Retinal pigment epithelial cell (primary cell): ENCODE measurements at regions not wholly inside any gene's neighbourhood (a gene's known extent, or its start where the extent isn't known, plus 50 kb on each side); places are given as distances from the start of the nearest gene placed in this dataset.
"Not testable (repeated sequence)": the region's sequence is repeated elsewhere in the genome, so short reads cannot be mapped to it uniquely, and the experiment has no call there.

Experiments
- DNase-seq: peaks from one replicate; pipeline ENCODE4 v3.0.0-alpha.2; 2010; ENCODE audit warnings: low read depth
- H3K4me3 ChIP-seq: 2 replicates; pipeline ENCODE4 v1.5.1; 2011; ENCODE audit warnings: mild to moderate bottlenecking, low read length, control low read depth, moderate library complexity
- TF ChIP-seq, protein P1 (sequence below): conservative IDR thresholded peaks from 2 replicates; pipeline ENCODE4 v1.5.1; 2011; ENCODE audit warnings: low read depth, low read length, control low read depth, inconsistent platforms

DNA sequence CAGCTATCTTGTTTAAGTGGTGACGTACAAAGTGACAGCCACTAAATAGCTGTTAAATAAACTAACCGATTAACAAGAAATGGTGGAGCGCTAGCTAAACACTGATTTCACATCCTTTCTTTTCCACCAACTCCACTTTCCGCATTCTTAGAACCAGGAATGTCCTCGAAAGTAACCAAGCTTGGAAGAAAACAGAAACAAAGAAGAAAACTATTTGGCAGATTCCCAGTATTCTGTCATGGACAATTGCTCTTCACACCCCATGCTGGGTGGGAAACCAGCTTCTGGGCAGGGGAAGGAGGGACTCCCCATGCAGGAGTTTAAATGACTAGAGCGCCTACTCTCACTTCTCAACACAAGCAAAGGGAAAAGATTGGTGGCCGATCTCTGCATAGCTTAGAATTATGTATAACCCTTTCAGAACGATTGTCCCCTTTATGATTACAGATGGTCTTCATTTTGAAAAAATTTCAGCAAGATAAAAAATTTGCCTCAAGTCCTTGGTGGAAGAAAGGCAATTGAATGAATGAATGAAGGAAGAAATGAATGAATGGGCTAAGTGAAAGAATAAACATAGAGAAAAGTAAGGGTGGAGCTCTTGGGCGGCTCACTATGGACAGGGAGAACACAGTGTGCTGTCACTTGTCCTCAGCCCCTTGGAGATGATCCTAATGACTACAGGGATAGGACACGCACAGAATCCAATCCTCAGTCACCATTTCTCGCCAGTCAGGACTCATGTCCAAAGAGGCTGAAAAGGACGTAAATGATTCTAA, 148.7 kb upstream of the NEDD9 start:
- TF ChIP-seq, protein P1, sequence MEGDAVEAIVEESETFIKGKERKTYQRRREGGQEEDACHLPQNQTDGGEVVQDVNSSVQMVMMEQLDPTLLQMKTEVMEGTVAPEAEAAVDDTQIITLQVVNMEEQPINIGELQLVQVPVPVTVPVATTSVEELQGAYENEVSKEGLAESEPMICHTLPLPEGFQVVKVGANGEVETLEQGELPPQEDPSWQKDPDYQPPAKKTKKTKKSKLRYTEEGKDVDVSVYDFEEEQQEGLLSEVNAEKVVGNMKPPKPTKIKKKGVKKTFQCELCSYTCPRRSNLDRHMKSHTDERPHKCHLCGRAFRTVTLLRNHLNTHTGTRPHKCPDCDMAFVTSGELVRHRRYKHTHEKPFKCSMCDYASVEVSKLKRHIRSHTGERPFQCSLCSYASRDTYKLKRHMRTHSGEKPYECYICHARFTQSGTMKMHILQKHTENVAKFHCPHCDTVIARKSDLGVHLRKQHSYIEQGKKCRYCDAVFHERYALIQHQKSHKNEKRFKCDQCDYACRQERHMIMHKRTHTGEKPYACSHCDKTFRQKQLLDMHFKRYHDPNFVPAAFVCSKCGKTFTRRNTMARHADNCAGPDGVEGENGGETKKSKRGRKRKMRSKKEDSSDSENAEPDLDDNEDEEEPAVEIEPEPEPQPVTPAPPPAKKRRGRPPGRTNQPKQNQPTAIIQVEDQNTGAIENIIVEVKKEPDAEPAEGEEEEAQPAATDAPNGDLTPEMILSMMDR, result no peak
- H3K4me3 ChIP-seq, result no peak overlapping the region
- DNase-seq, result no peak

DNA sequence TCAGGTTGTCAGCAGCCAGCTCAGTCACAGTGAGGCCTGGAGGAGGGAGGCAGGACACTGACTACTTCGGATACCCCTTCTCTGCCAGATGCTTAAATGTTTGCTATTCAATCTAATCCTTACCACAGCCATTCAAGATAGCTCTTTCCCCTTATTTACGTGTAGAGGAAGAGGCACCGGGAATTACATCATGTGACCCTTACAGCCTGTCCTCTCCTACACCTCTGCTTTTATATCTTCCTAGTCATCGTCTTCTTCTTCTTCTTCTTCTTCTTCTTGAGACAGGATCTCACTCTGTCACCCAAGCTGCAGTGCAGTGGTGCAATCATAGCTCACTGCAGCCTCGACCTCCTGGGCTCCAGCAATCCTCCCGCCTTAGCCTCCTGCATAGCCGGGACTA, 148.1 kb upstream of the NEDD9 start:
- no peak overlapping the region for H3K4me3 ChIP-seq
- TF ChIP-seq, protein P1, result no peak

DNA sequence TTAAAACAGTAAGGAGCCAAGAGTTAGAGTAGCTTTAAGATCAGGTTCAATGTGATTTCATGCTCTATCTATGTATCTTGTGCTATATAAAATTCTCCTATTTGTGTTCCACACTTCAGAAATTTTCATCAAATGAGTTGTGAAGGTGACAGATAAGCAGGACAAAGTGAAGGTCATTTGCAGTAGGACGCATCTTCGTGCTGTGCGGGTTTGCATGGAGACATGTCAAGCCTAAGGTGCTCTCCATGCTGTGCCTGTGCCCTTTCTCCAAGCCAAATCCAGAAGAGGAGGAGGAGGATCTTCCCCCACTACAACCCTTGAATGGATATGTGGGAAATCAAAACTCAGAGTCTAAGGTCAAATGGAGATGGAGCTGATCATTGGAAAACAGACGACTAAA, 147.3 kb upstream of the NEDD9 start:
- H3K4me3 ChIP-seq, result no peak overlapping the region
- DNase-seq, result no peak
- TF ChIP-seq, protein P1, result no peak

More for the DNA sequence above, 148.1 kb upstream of the NEDD9 start:
- DNase-seq, result no peak

DNA sequence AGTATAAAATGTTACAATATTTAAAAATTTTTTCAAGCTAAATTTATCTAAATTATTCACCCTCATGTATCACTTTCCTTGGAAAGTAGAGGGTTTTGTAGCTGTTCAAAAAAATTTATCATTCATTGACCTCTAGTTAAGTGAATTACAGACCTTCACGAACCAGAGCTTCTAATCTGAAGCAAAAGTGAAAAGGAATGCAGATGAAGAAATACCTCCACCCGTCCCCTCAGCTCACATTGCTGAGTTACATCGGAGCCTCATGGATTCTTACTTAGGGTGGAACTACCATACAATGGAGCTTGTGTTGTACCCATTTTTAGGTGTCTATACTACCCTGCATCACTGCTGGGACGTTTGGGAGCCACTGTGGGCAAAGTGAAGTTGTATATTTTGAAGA, 146.2 kb upstream of the NEDD9 start:
- TF ChIP-seq, protein P1, result no peak
- H3K4me3 ChIP-seq, result no peak overlapping the region
- no peak for DNase-seq

DNA sequence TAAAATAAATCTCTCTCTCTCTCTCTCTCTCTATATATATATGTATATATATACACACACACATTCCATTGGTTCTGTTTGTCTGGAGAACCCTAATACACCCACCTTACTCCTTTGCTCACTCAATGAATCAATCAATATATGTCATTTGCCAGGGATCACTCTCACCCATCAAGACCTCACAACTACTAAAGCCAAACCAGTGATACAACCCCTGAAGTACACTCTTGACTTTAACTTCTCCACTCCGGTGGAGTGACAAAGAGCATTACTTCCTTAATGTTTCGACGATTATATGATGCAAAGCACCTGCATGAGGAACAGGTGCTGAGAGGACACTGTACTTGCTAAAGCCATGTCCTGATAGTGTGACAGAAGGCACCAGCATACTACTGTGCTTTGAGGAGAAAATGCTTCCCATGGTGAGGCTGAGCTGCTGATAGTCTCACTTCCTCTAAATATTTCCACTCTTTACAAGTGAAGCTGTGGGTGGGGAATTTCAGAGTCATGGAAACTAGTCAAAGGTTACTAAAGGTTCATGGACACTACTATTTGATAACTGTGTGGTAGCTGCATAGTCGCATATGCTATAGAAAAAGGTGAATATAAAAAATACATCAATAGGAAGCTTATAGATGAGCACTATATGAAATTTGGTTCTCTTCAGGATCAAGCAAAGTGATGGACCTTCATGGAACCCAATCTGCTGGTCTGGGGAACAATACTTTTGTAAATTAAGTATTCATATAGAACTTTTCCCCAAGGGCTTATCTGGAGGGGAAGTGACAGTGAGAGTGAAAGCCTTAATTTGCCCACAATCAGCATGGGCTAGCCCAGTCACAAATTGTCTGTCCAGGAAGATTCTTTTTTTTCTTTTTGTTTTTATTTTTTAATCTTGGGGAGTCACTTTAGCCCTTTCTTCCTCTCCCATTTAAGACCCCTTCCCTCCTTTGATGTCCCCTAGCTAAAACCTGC, 141.9 kb upstream of the NEDD9 start:
- no peak overlapping the region for H3K4me3 ChIP-seq
- no peak for DNase-seq
- TF ChIP-seq, protein P1, result no peak

DNA sequence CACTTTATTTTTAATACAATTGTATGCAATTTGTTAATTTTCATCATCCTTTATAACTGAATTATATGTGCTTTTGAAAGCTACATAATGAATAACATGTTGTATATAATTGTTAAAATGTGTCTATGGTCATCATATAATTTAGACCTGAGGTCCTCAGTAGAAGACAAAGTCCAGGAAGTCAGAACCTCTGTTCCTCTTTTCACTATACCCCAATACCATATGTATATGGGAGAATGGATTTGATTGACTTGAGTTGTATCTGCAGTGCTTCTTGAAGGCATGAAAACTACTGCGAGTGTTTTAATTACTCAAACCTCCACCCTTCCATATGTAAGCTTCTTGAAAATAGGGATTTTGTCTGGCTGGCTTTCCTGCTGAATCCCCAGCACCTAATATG, 140.7 kb upstream of the NEDD9 start:
- H3K4me3 ChIP-seq, result no peak overlapping the region
- TF ChIP-seq, protein P1, result no peak
- no peak for DNase-seq

DNA sequence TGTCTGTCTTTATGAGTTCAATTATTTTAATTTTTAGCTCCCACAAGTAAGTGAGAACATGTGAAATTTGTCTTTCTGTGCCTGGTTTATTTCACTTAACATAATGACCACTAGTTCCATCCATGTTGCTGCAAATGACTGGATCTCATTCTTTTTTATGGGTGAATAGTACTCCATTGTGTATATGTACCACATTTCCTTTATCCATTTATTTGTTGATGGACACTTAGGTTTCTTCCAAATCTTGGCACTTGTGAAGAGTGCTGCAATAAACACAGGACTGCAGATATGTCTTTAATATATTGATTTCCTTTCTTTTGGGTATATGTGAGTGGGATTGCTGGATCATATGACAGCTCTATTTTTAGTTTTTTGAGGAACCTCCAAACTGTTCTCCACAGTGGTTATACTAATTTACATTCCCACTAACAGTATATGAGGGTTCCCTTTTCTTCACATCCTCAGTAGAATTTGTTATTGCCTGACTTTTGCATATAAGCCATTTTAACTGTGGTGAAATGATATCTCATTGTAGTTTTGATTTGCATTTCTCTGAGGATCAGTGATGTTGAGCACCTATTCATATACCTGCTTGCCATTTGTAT, 139.8 kb upstream of the NEDD9 start:
- not testable (repeated sequence) for H3K4me3 ChIP-seq, DNase-seq
